GM23338 (cell line): ENCODE measurements at regions not wholly inside any gene's neighbourhood (a gene's known extent, or its start where the extent isn't known, plus 50 kb on each side); places are given as distances from the start of the nearest gene placed in this dataset.

ENCODE experiments used
- CTCF ChIP-seq, 2 experiments: fragments of 200-600 bp in 1 of 2; sonication (generic) in 1 of 2; conservative IDR thresholded peaks; 2 replicates each; pipeline versions ENCODE4 v1.5.1 to v1.6.1; 2016 to 2017; ENCODE audit warnings: antibody characterized with exemption in 2 of 2, low read depth in 2 of 2, mild to moderate bottlenecking in 2 of 2, moderate library complexity in 1 of 2
- REST ChIP-seq: IDR thresholded peaks from one replicate; pipeline ENCODE4 v1.6.1; 2018; ENCODE audit warnings: antibody characterized with exemption; ENCODE audit not compliant: unreplicated experiment

- TF ChIP-seq REST (no peak), CTCF (conservative IDR thresholded peaks at IDR 0.05; ENCODE audit: low read depth in 2 of 2) (no peak)
These were observed 169.2 kb upstream of the PITX2 start for GRCh38 chr4:110792036-110792435.
